HG03097 (cell line): ENCODE measurements at regions not wholly inside any gene's neighbourhood (a gene's known extent, or its start where the extent isn't known, plus 50 kb on each side); places are given as distances from the start of the nearest gene placed in this dataset.

Source experiments
- ATAC-seq: cut with Tn5 transposase; IDR thresholded peaks from one replicate; pipeline ENCODE4 v1.9.1; 2021; ENCODE audit not compliant: unreplicated experiment, low FRiP score

DNA sequence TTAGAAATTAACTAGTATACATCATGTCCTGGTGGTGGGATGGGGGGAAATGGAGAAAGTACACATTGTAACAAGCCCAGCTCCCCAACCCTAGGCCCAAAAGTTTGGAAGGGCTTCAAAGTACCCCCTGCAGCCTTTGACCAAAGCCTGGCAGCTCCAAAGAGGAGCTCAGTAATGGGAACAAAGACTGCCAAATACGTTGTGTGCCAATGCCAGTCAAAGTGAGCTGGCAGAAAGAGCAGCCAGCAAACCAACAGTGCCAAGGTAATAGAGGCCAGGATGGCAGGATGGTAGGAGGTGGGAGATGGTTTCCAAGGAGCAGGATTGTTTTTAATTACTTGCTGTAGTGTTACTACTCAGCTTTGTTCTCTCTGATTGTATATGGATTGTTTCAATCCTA lies 248.3 kb downstream of the COX7C start:
- ATAC-seq = no peak

- no peak for ATAC-seq
Observed at GRCh38 chr5:86869268-86869667, 251.5 kb downstream of the COX7C start.

DNA sequence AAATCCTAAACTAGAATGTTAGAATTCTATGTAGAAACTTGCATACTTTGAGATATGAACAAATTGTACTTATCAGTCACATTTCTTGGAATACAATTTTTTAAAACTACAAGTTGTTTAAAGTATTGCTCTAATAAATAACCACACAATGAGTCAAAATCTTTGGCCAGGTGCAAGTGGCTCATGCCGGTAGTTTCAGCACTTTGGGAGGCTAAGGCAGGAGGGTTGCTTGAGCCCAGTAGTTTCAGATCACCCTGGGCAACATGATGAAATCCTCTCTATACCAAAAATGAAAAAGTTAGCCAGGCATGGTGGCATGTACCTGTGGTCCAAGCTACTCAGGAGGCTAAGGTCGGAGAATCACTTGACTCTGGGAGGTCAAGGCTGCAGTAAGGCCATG lies 257.8 kb downstream of the COX7C start:
- ATAC-seq = no peak

DNA sequence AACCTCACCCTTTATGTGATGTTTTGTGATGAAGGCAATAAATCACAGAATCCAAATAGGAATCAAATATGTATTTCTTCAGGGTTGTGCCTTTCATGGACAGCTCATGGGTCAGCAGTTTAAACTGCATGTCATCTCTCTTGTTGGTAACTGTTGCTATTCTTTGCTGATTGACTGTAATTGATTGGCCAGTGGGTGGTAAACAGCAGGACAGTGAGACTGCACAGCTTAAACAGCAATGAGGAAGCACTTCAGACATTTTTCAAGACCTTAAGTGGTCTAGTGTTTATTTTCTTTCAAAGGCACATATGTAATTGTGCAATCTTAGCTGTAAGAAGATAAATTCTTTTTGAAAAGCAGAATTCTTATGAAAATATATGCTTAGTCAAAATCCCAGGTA lies 260.5 kb downstream of the COX7C start:
- ATAC-seq = no peak

- no peak for ATAC-seq
Observed at GRCh38 chr5:86879086-86879485, 261.3 kb downstream of the COX7C start.

GRCh38 chr5:86880344-86880743 lies 262.6 kb downstream of the COX7C start:
- no peak for ATAC-seq

DNA sequence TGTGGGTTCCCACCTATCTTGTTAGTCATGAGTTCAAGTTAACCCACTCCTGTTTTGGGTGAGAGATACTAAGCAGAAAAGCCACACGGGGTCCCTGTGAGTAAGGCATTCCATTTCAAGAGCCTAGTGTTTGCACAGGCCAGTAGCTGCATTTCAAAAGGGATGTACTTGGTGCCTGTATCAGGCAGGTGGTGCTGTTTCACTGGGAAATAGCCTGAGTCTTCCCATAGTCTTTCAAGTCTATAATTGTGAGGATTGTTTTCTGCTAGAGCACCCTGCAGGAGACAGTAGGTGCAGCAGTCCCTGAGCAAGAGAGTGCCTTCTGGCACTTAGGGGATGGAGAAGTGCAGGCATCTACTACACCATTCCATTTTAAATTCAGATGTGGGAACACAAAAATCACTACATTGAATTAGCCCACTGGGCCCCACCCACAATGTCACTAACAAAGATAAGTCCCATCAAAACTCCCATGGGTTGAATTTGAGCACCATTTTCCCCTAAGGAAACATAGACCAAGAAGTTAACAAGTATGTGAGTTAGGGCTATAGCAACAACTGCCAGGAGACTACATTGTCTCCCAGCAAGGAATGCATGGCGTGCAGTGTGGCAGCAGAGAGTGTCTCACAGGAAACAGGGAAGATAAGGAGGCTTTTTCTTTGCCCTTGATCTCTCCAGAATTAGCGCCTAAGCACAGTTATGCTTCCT lies 263.2 kb downstream of the COX7C start:
- peak; percentile 89 for ATAC-seq

- ATAC-seq = no peak
Observed at GRCh38 chr5:86881493-86882090, 263.9 kb downstream of the COX7C start.

GRCh38 chr5:86884608-86885007 lies 266.9 kb downstream of the COX7C start:
- ATAC-seq = no peak

DNA sequence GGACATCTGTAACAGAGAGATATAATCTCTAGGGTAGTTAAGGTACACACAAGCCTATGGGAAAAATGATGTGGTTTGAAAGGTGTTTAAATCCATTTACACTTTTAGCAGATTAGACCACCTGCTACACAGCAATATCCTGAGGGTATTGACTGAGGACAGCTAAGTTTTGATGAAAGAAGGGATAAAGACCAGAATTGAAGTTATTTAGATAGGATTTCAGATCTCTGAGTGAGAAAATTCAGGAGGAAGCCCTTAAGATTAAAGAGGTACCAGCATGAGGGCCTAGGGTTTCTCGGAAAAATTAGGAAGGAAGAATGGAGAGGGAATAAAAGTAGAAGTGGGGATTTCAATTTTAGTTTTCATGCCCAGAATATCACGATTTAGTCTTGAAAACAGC lies 267.3 kb downstream of the COX7C start:
- no peak for ATAC-seq

DNA sequence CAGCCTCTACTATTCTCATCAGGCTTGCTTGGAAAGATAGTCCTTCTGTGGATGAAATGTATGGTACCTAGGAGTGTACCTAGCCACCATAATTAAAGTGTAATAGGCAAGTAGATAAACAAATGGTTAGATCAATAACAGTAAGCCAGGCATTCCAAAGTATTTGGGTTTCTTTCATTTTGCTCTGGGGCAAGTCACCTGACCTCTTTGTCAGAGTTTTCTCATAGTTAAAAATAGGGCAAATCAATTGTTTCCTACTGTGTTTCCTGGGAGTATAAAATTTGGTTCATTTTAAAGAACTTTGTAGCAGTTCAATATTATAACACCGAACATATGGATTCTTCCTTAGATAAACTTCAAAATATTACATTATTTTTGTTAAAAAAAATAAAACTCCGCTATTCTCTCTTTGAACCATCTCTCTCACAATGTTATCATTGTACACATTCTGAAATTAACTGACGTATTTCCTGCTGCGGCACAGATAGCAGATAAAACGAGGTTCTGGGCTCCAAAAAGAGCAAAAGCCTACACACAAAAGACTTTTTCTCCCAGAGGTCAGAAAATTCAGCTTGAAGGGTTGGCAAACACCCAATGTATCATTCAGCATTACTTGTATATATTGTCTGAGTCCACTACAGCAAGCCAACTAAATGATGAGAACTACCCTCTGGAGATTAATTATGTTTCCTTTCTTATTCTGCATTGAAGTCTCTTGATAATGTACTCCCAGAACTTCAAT lies 267.9 kb downstream of the COX7C start:
- no peak for ATAC-seq

DNA sequence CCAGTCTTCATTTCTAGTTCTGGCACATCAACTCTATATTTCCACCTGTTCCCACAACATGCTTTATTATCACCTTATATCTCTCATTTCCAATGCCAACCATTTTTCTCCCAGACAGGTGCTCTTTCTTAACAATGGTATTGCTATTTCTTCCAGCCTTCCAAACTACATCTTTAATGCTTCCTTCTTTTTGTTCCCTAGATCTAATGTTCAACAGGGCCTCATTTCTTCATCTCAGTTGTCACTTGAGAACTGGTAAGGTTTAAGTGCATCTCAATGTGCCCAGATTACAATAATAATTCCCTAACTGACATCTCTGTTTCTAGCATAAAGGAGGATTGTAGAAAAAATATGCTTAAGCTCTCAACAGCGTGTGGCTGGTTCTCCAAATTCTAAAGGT lies 272.6 kb downstream of the COX7C start:
- no peak for ATAC-seq

DNA sequence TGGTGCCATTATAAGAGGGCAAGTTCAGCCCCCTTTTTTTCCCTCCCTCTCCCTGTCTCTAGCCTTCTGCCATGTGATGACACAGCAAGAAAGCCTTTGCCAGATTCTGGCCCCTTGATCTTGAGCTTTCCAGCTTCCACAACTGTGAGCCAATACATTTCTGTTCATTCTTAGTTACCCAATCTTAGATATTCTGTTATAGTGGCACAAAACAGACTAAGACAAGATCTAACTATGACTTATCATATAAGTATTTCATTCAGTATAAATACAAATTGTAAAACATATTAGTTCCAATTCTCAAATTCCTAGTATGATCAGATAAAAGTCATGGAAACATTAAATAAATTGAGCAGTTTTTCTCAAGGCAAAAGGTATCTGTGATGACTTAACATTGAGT lies 276.3 kb downstream of the COX7C start:
- no peak for ATAC-seq

GRCh38 chr5:86896916-86897315 lies 279.2 kb downstream of the COX7C start:
- ATAC-seq = no peak

DNA sequence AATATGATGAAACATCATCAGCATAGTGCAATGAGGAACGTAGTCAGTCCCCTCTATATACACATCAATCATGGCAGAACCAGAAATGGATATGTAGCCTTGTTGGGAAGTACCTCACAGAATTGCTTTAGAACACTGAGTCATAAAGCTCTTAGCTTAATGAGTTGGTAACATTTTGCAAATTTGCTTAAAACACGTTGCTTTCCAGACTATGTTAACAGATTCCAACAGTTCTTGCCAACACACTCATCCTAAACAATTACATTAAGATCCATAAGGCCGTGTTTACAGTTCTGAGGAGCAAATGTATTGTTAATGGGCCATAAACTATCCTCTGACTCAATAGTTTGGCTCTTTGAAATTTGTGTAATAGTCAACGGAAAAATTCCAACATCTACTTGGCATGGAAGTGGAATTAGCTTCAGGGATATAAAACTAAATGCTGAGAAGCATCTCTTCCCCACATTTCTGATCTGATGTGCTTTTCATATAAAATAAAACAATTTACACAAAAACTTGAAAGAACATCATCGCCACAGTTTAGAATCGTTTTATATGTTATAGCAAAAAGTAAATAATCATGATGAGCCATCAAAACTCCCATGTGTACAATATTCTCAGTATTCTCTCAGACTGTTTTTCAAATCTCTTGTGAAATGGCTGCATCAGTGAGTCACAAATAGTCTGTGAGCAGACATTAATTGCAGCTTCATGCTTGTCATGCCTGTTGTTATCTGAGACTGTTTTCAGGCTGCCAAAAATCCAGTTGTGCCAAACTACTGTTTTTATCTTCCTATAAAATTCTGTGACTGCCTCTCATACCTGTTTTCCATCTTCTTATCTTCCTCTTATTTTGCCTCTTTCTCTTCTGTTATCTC lies 291.9 kb downstream of the COX7C start:
- no peak for ATAC-seq

DNA sequence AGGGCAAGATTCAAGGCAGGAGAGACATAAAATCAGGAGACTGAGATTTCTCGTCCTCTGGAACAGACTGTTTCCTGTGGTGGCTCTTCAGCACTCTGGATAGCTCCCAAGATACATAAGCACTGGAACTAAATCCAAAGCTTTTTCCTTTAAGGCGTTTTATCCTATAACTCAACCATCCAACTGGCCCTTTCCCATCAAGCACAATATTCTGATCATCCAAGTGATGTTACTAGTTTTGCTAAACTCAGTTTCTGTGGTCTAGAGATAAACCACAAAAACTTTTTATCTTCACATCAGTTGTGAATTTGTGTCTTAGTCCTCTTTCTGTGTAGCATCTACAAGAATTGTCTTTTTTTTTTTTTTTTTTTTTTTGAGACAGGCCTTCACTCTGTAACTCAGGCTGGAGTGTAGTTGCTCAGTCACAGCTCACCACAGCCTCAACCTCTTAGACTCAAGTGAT lies 299.4 kb downstream of the COX7C start:
- no peak for ATAC-seq

DNA sequence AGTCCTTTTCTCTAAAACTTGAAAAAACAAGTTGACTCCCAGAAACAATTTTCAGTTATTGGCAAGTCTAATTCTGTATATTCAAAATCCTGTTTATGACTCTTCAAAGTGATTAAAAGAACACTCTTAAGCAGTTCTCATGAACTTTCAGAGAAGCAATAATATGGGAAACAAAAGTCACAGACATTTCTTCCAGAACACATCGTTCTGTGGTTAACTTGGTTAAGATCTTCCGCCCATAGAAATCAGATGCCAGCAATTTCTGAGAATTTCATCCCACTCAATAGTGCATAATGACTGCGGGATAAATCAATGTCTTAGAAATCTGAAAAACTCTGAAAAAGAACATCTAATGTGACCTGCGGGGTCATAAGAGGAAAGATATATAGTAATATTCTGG lies 300.5 kb downstream of the COX7C start:
- ATAC-seq = no peak

- ATAC-seq = no peak
Observed at GRCh38 chr5:86926033-86926432, 308.3 kb downstream of the COX7C start.

GRCh38 chr5:86929123-86929766 lies 311.5 kb downstream of the COX7C start:
- no peak for ATAC-seq

DNA sequence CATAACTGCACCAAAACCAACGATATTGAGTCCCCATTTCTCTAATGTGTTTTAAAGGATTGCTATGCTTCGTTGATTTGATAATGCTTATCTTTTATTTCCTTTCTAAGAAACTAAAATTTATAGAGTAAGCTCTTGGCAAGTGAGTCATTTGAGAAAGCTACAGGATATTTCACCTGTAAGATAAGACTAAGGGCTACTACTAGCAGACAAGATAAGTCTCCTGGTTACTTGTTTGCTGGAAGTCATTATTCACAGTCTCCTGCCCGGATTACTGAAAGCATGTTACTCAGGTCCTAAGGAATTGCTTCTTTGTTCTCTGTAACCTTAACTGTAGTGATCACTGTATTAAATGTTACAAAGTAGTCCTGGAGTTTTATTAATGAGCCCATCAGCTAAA lies 315.9 kb upstream of the RASA1 start:
- ATAC-seq = no peak
